ENCODE measurements at regions not wholly inside any gene's neighbourhood (a gene's known extent, or its start where the extent isn't known, plus 50 kb on each side); places are given as distances from the start of the nearest gene placed in this dataset.

DNA sequence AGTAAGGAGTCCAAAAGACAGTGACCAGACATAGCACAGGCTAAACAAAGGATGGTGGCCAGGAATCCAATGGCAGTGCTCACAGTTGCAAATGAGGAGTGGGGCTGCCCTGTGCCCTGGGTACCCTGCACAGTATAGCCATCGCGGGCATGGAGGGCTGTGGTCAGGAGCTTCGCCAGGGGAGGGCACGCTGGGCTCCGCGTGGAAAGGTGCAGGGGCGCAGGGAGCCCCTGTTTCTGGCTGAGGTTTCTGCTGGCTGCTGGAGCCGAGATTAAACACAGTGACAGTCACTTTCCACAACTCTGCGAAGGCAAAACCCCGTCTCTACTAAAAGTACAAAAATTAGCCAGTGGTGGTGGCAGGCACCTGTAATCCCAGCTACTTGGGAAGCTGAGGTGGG is 194.7 kb downstream of the GALR1 start:
- no peak for DNase-seq (ENCODE audit: low read depth)

DNA sequence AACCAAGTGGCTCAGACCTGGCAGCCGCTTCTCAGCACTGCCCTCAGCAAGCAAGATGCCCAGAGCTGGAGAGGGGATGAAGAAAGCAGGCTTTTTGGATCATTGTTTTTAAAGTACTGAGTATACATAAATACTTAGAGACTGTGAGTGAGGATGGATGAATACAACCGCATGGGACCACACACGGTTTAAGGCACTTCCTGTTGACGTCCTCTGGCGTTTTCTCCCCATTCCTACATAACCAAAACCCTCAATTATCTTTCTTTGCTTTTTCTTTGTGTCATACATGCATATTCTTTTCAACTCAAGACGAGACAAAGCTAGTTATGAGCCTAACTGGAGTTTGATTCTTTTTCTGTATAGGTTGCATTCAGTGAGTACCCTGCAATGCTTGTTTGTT is 198.4 kb downstream of the GALR1 start:
- no peak for DNase-seq (ENCODE audit: low read depth)

DNA sequence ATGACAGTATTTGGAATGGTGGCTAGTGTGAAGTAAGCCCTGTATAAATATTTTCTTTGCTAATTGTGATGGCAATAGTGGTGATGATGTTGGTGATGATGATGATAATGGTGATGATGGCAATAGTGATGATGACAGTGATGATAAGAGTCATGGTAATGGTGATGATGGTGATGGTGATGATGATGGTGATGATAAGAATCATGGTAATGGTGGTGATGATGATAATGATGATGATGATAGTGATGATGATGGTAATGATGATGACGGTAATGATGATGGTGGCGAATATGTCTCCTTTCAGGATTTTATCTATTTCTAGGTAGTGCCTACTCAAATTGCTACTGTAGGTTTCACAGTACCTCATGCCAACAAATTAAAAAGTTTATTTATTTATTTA is 205.4 kb downstream of the GALR1 start:
- no peak for DNase-seq (ENCODE audit: low read depth)

DNA sequence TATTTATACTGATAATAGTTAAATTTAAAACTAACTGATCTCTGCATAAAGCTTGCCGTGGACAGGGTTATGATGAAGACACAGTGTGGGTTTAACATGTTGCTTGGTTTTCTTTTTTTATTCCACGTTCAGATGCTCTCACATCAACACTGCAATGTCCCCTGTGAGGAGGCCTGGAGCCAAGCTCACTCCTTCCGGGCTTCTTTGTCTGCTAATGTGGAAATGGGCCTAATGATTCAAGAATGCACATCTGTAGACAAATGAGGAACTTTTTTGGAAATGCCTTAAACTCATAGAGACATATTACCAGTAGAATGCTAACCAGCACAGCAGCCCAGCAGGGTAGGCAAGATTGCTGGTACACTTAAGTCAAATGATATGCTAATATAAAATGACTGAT is 208.0 kb downstream of the GALR1 start:
- no peak for DNase-seq (ENCODE audit: low read depth)

DNA sequence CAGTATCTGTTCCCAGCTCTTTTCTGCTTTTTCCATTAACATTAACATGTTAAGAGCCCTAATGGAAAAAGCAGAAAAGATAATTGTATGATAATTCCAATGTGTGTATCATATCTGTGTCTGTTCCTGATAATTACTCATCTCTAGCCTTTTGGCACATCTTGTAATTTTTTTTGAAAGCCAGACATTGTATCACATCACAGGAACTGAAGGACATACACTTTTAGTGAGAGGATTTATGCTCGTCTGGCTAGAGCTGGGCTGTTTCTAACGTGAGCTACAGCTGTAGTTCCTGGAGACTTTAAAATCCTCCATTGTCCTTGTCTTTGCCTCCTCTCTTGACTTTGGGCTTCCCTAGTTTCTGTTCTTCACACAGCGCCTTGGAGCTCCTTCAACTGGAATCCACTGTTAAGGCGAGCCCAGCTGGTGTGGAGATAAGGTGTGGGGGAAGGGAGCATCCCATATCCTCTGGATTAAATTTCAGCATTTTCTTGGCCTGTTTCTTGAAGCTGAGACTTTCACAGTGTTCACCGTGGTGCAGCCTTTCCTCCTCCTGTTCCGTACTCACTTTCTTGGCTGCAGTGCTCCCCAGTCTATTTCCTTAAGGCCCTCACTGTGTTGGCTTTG is 211.5 kb downstream of the GALR1 start:
- no peak for DNase-seq (ENCODE audit: low read depth)

DNA sequence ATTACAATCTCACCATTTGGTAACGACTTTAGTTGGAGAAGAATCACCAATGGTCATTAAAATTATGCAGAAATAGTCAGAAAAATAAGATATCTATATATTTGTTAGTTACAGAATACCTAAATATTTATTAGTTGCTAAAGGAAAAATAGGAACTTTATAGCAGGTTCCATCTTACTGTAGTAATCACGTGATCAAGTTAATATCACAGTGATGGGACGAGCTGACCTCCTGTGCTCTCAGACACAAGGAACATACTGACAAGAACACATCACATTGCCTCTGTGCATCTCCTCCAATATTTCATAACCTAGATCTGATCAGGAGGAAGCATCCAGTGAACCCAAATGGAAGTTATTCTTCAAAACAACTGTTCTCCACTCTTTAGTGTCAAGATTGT is 215.3 kb downstream of the GALR1 start:
- no peak for DNase-seq (ENCODE audit: low read depth)

DNA sequence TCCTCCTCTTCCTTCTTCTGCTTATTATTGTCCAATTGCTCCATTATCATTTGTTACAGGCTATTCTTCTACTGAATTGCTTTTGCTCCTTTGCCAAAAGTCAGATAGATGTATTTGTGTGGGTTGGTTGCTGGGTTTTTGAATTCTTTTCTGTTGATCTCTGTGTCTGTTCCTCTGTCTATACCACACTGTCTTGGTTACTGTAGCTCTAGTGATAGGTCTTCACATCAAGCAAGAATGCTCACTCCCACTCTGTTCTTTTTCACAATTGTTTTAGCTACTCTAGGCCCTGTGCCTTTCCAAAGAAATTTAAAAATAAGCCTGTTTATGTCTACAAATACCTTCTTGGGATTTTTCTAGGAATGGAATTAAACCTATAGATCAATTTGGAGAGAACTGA is 217.2 kb downstream of the GALR1 start:
- DNase-seq (ENCODE audit: low read depth): no peak

DNA sequence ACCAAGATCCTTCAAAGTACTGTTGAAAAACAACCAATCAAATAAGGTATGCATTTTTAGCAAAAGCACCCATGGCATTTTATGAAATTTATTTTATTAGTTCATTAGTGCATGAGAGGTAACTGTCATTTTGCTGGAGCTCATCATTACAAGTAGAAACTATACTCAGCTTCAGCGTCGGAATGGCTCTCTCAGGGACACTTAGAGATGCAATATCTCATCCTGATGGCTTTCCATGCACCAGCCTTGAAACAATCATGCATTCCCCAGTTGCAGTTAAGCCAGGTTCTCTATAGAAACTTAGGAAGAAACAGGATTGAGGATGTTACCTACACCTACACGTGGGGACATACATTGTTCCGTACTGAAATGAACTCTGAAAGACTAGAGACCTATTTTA is 219.5 kb downstream of the GALR1 start:
- no peak for DNase-seq (ENCODE audit: low read depth)

DNA sequence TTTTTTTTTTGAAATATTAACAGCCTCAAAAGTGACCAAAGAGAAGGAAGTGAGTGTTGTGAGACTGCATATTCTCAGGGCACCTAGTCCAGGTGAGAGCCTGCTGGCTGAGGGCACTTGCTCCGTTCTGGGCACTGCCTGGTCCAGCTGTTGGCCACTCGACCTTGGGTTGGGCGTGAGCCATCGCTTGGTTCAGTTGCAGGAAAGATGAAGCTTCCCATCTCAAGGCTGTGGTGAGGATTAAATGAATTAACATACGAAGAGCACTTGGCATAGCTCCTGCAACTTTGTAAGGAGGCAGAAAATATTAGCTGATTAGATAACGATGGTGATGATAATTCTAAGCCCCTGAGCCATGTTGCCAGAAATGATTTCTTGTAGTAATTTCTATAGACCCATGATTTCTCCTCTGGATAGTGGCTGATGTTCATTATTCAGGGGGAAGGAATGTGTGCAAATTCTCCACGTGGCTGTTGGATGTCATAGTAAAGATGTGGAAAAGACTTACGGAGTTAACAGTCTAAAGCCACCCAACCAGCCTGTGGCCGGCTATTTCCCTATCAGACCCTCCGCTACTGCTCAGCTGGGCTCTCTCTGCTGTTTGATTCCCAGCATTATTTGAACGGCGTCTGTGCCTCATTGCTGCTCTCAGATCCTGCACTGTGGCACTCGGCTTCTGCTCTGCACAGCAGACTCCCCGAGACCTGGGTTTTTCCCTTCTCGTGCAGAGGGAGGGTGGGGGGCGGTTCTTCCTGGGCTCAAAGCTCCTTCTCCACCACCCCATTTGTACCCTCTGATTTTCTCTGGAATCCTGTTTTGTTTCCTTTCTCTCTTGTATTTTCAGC is 221.1 kb downstream of the GALR1 start:
- no peak for DNase-seq (ENCODE audit: low read depth)

DNA sequence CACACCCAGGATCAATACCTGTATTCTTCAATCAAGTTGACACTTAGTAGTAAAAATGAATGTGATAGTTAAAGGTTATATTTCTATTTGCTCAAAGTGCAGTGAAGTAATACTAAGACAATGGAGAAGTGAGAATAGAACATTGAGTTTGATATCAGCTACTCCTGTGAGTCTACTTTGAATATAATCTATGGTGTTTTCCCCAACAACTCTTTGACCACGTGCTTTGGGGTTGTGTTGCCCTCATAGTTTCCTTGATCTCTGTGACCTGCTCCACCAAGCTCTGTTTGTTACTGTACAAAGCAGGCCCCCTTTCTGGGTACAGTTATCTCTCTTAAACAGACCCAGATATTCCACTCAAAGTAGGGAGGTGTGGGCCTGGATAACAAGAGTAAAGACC is 222.9 kb downstream of the GALR1 start:
- DNase-seq (ENCODE audit: low read depth): no peak

DNA sequence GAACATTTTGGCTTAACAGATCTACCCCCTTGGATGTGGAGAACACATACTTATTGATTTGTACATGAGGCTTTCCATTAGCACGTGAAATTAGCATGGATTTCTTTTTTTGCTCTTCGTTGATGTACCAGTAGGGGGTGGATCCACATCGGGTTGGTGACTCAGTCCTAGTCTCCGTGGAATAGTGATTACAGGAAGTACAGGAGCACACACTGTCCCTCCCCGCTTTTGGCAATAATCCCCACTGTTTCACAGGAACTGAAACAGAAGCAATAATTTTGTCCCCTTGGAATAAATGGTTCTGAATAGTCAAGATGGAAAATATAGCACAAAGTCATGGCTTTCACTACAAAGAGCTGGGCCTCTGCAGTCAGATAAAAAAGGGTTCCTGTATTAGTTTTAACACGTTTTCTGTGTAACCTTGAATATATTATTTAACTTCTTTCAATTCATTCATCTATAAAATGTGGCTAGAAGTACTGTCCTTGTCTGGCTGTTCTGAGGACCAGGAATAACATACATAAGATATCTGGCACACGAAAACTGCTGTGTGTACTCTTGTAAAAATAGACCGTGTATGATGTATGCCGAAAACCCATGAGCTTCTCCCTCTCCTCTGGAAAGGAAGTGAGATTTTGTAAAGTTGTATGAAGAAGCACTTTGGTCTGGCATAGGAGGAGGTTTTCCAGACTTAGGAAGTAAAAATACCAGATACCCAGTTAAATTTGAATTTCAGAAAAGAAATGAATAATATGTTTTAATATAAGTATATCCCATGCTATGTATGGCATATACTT is 229.2 kb downstream of the GALR1 start:
- no peak for DNase-seq (ENCODE audit: low read depth)

DNA sequence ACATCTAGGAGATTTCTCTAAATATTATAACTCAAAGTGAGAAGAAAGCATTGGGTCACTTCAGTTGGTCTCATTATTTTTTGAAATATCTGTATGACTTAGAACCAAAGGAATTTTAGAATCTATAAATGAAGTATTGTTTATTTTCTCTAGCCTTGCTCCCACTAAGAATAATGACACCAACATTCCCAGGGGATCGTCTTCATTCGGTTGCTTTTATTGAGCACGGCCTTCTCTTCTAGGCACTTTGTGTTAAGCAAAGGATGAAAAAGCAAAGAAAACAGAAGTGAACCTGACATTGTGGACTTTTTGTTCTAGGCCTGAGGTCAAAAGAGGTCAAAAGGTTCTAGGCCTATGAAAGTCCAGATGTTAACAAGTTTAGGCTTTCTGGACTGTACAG is 231.9 kb downstream of the GALR1 start:
- no peak for DNase-seq (ENCODE audit: low read depth)

DNA sequence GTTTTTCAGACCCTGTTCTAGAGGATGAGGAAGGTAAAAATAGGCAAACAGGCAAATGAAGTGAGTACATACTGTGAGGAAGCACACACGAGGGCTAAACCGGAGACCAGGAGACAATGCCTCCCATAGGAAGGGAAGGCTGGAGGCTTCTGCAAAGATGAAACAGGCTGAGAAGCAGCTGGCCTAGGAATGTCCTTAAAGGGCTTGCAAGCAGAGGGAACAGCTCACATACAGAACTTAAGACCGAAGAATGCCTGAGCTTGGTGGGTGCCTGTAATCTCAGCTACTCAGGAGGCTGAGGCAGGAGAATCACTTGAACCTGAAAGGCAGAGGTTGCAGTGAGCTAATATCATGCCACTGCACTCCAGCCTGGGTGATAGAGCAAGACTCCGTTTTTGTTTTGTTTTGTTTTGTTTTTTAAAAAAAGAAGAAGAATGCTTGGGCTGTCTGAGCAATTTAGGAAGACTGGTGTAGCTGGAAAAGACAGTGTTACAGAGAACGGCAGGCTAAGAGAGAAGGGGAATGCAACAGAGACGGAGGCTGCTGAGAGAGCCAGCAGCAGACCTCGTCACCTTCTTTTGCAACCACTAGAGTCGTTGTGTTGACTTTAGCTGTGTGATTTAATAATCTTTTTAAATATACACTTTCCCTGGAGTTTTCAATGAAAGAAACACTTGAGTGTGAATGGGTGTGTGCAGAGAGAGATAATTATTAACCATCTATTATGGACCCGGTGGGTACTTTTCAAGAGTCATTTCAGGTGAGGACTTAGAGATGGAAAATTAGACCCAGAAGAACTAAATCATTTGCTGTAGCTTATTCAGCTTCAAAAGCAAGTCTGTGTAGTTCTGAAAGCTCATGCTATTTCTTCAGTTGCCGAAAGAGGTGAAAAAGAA is 232.8 kb downstream of the GALR1 start:
- no peak for DNase-seq (ENCODE audit: low read depth)

DNA sequence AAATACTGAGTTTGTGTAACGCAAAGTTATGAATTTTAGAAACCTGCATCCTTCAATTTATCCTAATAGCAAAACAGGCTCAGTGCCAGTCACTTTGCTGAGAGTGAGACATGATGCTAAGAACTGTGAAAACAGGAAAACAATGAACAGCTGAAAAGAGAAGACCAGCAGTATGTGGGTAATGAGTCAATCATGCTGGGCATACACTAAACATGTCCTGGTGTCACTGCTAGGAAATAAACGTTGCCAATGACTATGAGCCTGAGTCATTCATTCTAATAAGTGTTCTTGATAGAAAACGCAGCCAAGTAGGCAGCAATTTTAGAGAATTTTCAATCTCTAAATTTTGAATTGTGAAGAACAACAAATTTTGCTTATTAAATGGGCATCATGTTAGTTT is 237.3 kb downstream of the GALR1 start:
- no peak for DNase-seq (ENCODE audit: low read depth)

DNA sequence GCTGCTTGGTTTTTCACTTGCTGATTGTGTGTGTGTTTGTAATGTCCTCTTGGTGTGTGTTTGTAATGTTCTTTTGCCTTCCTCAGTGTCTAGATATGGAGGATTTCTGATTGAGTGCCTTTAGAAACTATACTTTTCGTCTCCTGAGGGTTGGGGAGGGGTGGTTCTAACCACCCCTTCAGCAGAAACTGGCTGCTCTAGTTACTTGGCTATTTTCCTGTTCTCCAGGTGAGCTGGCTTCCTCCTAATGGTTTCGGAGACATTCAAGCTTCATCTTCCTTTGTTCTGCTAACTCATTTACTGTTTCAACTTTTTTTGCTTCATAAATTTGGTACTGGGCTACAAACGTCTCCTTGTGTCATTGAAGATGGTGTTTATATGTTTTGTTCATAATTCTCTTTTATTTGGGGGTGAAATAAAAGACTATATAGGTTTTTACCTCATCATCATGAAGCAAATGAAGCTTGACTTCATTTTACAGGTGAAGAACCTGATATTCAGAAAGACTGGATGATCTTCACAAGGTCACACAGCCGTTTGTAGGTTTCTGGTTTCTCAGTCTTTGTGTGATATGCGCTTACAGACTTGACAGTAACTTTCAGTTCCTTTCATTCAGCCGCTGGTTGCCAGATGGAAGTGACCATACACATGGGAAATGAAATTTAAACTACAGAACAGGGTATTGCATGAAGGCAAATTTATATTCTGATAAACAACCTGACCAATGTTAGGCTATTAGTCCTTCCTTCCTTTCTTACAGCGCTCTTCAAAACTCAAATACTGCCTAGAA is 238.5 kb downstream of the GALR1 start:
- DNase-seq (ENCODE audit: low read depth): no peak

DNA sequence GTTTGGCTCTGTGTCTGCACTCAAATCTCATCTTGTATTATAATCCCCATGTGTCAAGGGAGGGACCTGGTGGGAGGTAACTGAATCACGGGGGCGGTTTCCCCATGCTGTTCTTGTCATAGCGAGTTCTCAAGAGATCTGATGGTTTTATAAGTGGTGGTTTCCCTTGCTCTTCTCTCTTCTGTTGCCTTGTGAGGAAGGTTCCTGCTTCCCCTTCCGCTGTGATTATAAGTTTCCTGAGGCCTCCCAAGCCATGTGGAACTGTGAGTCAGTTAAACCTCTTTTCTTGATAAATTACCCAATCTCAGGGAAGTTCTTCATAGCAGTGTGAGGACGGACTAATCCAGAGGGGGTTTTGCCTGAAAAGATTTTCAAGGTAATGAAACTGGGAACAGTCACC is 245.4 kb downstream of the GALR1 start:
- no peak for DNase-seq (ENCODE audit: low read depth)

DNA sequence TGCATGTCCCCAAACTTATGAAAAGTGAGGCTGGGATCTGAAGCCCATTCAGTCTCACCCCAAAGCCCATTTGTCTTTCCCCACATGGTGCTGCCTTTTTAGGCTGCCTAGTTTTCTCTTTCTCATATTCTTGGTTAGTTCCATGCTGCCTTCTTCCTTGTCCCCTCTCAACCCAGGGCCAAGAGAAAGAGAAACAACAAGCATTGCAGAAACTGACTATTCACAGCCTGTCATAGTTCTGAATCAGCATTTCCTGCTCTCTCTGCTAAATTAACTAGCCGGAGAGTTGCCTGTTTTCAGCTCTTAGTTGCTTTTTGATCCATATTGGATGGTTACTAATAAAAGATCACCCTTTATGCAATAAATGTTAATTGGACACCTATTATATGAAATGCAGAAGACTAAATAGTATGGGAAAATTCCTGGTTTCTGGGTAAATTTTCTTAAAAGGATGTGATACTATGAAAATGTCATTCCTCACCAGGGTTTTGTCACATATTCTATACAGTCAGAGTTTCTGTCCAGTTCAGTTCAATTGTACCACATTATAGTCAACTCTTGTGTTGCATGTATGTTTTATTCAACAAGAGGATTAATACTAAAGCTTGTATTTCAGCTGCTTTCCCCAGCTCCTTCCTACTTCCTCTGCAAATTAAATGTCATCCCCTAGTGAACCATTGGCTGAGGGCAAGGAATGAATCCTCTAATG is 246.5 kb downstream of the GALR1 start:
- DNase-seq (ENCODE audit: low read depth): no peak

DNA sequence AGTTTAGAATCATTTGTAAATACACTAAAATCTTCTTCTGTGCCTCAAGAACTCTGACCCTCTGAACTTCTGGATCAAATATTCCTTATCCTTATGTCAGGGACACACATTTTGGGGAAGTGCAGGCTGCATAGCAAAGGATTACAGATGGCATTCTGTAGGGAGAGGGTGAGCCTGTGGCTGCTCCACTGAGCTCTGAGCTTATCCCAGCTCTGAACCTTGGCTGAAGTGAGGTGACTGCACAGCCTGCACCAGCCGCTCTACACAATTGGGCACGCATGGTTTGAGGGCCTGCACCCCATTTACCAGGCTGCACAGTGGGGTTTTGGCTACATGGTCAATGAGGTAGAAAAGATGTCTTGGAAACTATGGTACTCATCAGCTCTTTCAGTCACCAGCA is 251.6 kb downstream of the GALR1 start:
- DNase-seq (ENCODE audit: low read depth): no peak

DNA sequence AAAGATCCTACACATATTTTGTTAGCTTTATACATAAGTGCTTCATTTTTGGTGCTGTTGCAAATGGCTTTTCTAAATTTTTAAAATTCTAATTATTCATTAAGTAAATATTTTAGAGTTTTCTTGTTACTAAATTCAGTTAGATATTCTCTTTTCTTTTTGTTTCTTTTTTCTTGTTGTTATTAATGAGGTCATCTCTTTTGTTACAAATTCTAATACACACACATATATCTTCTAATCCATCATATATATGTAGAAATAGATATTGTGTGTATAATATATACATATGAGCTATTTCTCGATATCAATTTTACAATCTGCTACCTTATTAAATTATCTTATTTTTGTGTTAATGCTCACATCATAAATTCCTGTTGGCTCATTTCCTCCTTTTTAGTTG is 255.9 kb downstream of the GALR1 start:
- DNase-seq (ENCODE audit: low read depth): no peak

DNA sequence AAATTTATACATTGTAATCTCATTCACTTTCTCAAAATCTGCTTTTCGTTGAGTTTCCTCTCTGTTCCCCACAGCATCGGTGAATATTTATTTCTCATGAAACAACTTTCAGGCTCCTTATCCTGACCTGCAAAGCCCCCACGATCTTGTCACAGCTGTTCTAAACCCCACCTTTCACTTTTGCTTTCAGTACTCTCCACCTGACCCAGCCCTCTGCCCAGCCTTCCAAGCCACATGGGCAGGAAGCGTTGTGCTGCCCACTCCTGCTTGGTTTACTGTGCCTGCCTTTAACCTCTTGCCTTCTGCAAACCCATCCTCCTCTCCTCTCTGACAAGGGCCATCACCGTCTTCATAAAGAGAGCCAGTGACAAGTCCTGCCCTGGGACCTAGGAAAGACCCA is 262.5 kb downstream of the GALR1 start:
- DNase-seq (ENCODE audit: low read depth): no peak

DNA sequence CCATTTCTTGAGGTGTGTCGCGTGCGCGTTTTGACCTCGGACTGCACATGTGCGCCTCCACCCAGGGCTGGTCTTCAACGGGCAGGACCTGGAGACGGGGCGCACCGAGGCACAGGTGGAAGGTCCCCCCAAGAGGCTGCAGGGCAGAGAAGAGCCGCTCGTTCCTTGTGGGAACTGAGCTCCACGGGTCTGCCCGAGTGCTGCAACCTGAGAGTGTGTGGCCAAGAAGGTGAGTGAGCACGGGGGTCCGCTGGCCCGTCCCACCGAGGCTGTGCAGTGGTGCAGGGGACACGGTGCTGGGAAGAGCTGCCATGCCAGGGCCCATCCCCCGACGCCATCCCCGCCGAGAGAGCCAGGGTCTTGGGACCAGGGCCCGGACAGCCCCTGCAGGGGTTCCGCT is 268.3 kb downstream of the GALR1 start:
- DNase-seq (ENCODE audit: low read depth): no peak
